ENCODE measurements at regions not wholly inside any gene's neighbourhood (a gene's known extent, or its start where the extent isn't known, plus 50 kb on each side); places are given as distances from the start of the nearest gene placed in this dataset.
"Not testable (repeated sequence)": the region's sequence is repeated elsewhere in the genome, so short reads cannot be mapped to it uniquely, and the experiment has no call there.

- no peak for ATAC-seq
Observed at GRCh38 chr7:98729121-98729520, 112.0 kb downstream of the NPTX2 start.

GRCh38 chr7:98730326-98730725 lies 113.2 kb downstream of the NPTX2 start:
- ATAC-seq = no peak

- ATAC-seq = no peak
Observed at GRCh38 chr7:98731651-98732050, 114.6 kb downstream of the NPTX2 start.

- peak; percentile 57 for ATAC-seq
Observed at GRCh38 chr7:98733036-98733435, 116.0 kb downstream of the NPTX2 start.

- ATAC-seq = no peak
Observed at GRCh38 chr7:98735801-98736200, 118.7 kb downstream of the NPTX2 start.

- ATAC-seq = not testable (repeated sequence)
Observed at GRCh38 chr7:98736461-98736860, 119.4 kb downstream of the NPTX2 start.

- ATAC-seq = no peak
Observed at GRCh38 chr7:98737176-98737575, 120.1 kb downstream of the NPTX2 start.

GRCh38 chr7:98740643-98741042 lies 123.6 kb downstream of the NPTX2 start:
- no peak for ATAC-seq

- ATAC-seq = peak; percentile 55
Observed at GRCh38 chr7:98745722-98746318, 124.0 kb downstream of the TMEM130 start.

- ATAC-seq = no peak
Observed at GRCh38 chr7:98748090-98748489, 121.7 kb downstream of the TMEM130 start.

GRCh38 chr7:98753176-98753575 lies 116.6 kb downstream of the TMEM130 start:
- ATAC-seq = no peak

- ATAC-seq = peak; percentile 20
Observed at GRCh38 chr7:98753989-98754479, 115.8 kb downstream of the TMEM130 start.

- ATAC-seq = no peak
Observed at GRCh38 chr7:98755138-98755898, 114.5 kb downstream of the TMEM130 start.

- ATAC-seq = no peak
Observed at GRCh38 chr7:98758157-98758556, 111.7 kb downstream of the TMEM130 start.

GRCh38 chr7:98760201-98760651 lies 109.6 kb downstream of the TMEM130 start:
- no peak for ATAC-seq

GRCh38 chr7:98761225-98761624 lies 108.6 kb downstream of the TMEM130 start:
- no peak for ATAC-seq

GRCh38 chr7:98762620-98763019 lies 107.2 kb downstream of the TMEM130 start:
- no peak for ATAC-seq

GRCh38 chr7:98763441-98763840 lies 106.4 kb downstream of the TMEM130 start:
- ATAC-seq = no peak

- no peak for ATAC-seq
Observed at GRCh38 chr7:98764946-98765345, 104.9 kb downstream of the TMEM130 start.

GRCh38 chr7:98770085-98770484 lies 99.7 kb downstream of the TMEM130 start:
- ATAC-seq = not testable (repeated sequence)

GRCh38 chr7:98771519-98771918 lies 98.3 kb downstream of the TMEM130 start:
- ATAC-seq = no peak

- no peak for ATAC-seq
Observed at GRCh38 chr7:98771941-98772603, 97.7 kb downstream of the TMEM130 start.

GRCh38 chr7:98774884-98775283 lies 94.9 kb downstream of the TMEM130 start:
- no peak for ATAC-seq

GRCh38 chr7:98777051-98777450 lies 92.8 kb downstream of the TMEM130 start:
- ATAC-seq = no peak
